Germinal center (tissue), 1 donor: ENCODE measurements at regions not wholly inside any gene's neighbourhood (a gene's known extent, or its start where the extent isn't known, plus 50 kb on each side); places are given as distances from the start of the nearest gene placed in this dataset.

Experiments used
- DNase-seq: peaks from one replicate; pipeline ENCODE4 v3.0.0; 2012; ENCODE audit warnings: mixed read lengths, low spot score

GRCh38 chr5:133769842-133770241 lies 157.5 kb upstream of the FSTL4 start:
- DNase-seq = no peak

GRCh38 chr5:133763744-133764143 lies 151.4 kb upstream of the FSTL4 start:
- DNase-seq = no peak

GRCh38 chr5:133761632-133762031 lies 149.3 kb upstream of the FSTL4 start:
- no peak for DNase-seq

GRCh38 chr5:133760532-133760931 lies 148.2 kb upstream of the FSTL4 start:
- no peak for DNase-seq

GRCh38 chr5:133758641-133759040 lies 146.3 kb upstream of the FSTL4 start:
- no peak for DNase-seq

GRCh38 chr5:133757396-133757945 lies 145.1 kb upstream of the FSTL4 start:
- no peak for DNase-seq

- no peak for DNase-seq
Measured at GRCh38 chr5:133756756-133757155, 144.4 kb upstream of the FSTL4 start.

- DNase-seq = no peak
Measured at GRCh38 chr5:133756036-133756435, 143.7 kb upstream of the FSTL4 start.

GRCh38 chr5:133754575-133755169 lies 142.3 kb upstream of the FSTL4 start:
- DNase-seq = no peak

- no peak for DNase-seq
Measured at GRCh38 chr5:133753856-133754255, 141.5 kb upstream of the FSTL4 start.

- DNase-seq = no peak
Measured at GRCh38 chr5:133751846-133752245, 139.5 kb upstream of the FSTL4 start.

GRCh38 chr5:133751421-133751820 lies 139.1 kb upstream of the FSTL4 start:
- DNase-seq = no peak

GRCh38 chr5:133750856-133751255 lies 138.5 kb upstream of the FSTL4 start:
- no peak for DNase-seq

- no peak for DNase-seq
Measured at GRCh38 chr5:133750356-133750755, 138.0 kb upstream of the FSTL4 start.

GRCh38 chr5:133749331-133749985 lies 137.1 kb upstream of the FSTL4 start:
- DNase-seq = no peak

- DNase-seq = no peak
Measured at GRCh38 chr5:133746834-133747233, 134.5 kb upstream of the FSTL4 start.

- no peak for DNase-seq
Measured at GRCh38 chr5:133744960-133745308, 132.6 kb upstream of the FSTL4 start.

- DNase-seq = no peak
Measured at GRCh38 chr5:133744051-133744959, 132.0 kb upstream of the FSTL4 start.

GRCh38 chr5:133742431-133742988 lies 130.2 kb upstream of the FSTL4 start:
- DNase-seq = peak; percentile 44

- DNase-seq = no peak
Measured at GRCh38 chr5:133741818-133742355, 129.5 kb upstream of the FSTL4 start.

GRCh38 chr5:133741396-133741795 lies 129.1 kb upstream of the FSTL4 start:
- no peak for DNase-seq

GRCh38 chr5:133739181-133739780 lies 126.9 kb upstream of the FSTL4 start:
- DNase-seq = no peak
